DND-41 (cell line): ENCODE measurements at regions not wholly inside any gene's neighbourhood (a gene's known extent, or its start where the extent isn't known, plus 50 kb on each side); places are given as distances from the start of the nearest gene placed in this dataset.

ENCODE experiments used
- CTCF ChIP-seq: IDR thresholded peaks from 2 replicates; pipeline ENCODE4 v1.5.1; 2012; ENCODE audit warnings: borderline replicate concordance, low read length, moderate library complexity, mild to moderate bottlenecking; ENCODE audit not compliant: poor library complexity, severe bottlenecking; ENCODE audit errors: extremely low read depth
- EZH2 ChIP-seq: IDR thresholded peaks from 3 replicates; pipeline ENCODE4 v1.6.1; 2012; ENCODE audit warnings: borderline replicate concordance, low read depth, mild to moderate bottlenecking, moderate library complexity, low read length, inconsistent platforms; ENCODE audit not compliant: severe bottlenecking

- TF ChIP-seq CTCF: no peak
- TF ChIP-seq EZH2: no peak
These were observed 357.8 kb upstream of the LARGE1 start for GRCh38 chr22:34278121-34278520.
